ENCODE measurements at regions not wholly inside any gene's neighbourhood (a gene's known extent, or its start where the extent isn't known, plus 50 kb on each side); places are given as distances from the start of the nearest gene placed in this dataset.

- 91% methylated on average over 3 of the region's 3 CpGs; no CpG with 5 or more reads in 1 of the 2 experiments for WGBS, 2 experiments (ENCODE audit: extremely low coverage in 1 of 2, insufficient coverage in 1 of 2, insufficient read length in 1 of 2, insufficient replicate concordance in 2 of 2, low coverage in 1 of 2, low lambda C conversion rate in 2 of 2, missing lambda C conversion rate in 1 of 2)
These were observed 165.5 kb upstream of the OPRM1 start for GRCh38 chr6:153873541-153873940.

More at GRCh38 chr6:153873541-153873940, 165.5 kb upstream of the OPRM1 start:
- no peak overlapping the region for H2BK15ac ChIP-seq (ENCODE audit: low read length)
- no peak overlapping the region for H2AFZ ChIP-seq (ENCODE audit: low read length)
- no peak overlapping the region for H3K9ac ChIP-seq (replicated peaks in 1 of 4; ENCODE audit: extremely low read depth in 1 of 4, low read depth in 3 of 4, low read length in 3 of 4)
- H3K56ac ChIP-seq (replicated peaks; ENCODE audit: insufficient read length, low read depth, low read length): no peak overlapping the region
- no peak overlapping the region for H2AK5ac ChIP-seq (ENCODE audit: low read depth, low read length)
- no peak overlapping the region for H3K18ac ChIP-seq (ENCODE audit: extremely low read depth, low read length)
- H3K14ac ChIP-seq (ENCODE audit: insufficient read length): no peak overlapping the region
- peaks cover 2 to 3% of the 10 kb centered on the region in 2 experiments; a peak in 3 of 4 replicates for H3K9me3 ChIP-seq (ENCODE audit: insufficient read depth in 2 of 2, low read depth in 1 of 2, low read length in 1 of 2)
- H3K4me2 ChIP-seq (ENCODE audit: insufficient read depth in 1 of 2, low read depth in 2 of 2, low read length in 2 of 2): no peak overlapping the region
- H4K20me1 ChIP-seq (replicated peaks in 1 of 2; ENCODE audit: control insufficient read depth in 1 of 2, insufficient read depth in 2 of 2, low read length in 2 of 2): no peaks in the 10 kb centered on the region
- no peak overlapping the region for H2BK20ac ChIP-seq (ENCODE audit: low read length)
- H3K4me3 ChIP-seq (ENCODE audit: extremely low read depth in 1 of 4, insufficient read depth in 2 of 4, low read depth in 3 of 4, low read length in 4 of 4): no peak overlapping the region
- POLR2A ChIA-PET (ENCODE audit: partially characterized antibody): no interaction called here
- no peaks in the 10 kb centered on the region for H3K27me3 ChIP-seq (replicated peaks in 1 of 4; ENCODE audit: control insufficient read depth in 3 of 4, extremely low read depth in 1 of 4, insufficient read depth in 3 of 4, low read length in 3 of 4)
- no peaks in the 10 kb centered on the region for H3K79me1 ChIP-seq (ENCODE audit: low read depth, low read length)
- CTCF ChIA-PET (ENCODE audit: partially characterized antibody): no interaction called here
- H3K23me2 ChIP-seq (ENCODE audit: low read depth, low read length): no peaks in the 10 kb centered on the region
- TF ChIP-seq TEAD4 (IDR thresholded peaks at IDR 0.05; ENCODE audit: low read depth, low read length) (no peak), SP4 (IDR thresholded peaks at IDR 0.05; ENCODE audit: low read length) (no peak), EZH2 (IDR thresholded peaks at IDR 0.05; ENCODE audit: low read depth, low read length, severe bottlenecking) (no peak)
- H3K4me1 ChIP-seq (replicated peaks in 1 of 4; ENCODE audit: control insufficient read depth in 3 of 4, insufficient read depth in 4 of 4, low read length in 3 of 4): no peaks in the 10 kb centered on the region
- H4K5ac ChIP-seq (ENCODE audit: insufficient read length, low read depth, low read length): no peak overlapping the region
- FAIRE-seq (no peak), DNase-seq (ENCODE audit: low read depth in 1 of 2, low spot score in 2 of 2) (no peak)
- no peak overlapping the region for H2BK12ac ChIP-seq (ENCODE audit: low read depth, low read length)
- no peak overlapping the region for H3K4ac ChIP-seq (replicated peaks; ENCODE audit: insufficient read length, low read depth, low read length)
- H2BK5ac ChIP-seq (ENCODE audit: low read depth, low read length): no peak overlapping the region
- no peak overlapping the region for H3K23ac ChIP-seq (ENCODE audit: insufficient read length)
- no peak overlapping the region for H4K8ac ChIP-seq (ENCODE audit: extremely low read depth, insufficient read depth, low read length)
- no peak overlapping the region for H3K27ac ChIP-seq (ENCODE audit: low read depth, low read length)
- H4K91ac ChIP-seq (replicated peaks; ENCODE audit: insufficient read length, low read length): no peak overlapping the region
- no peaks in the 10 kb centered on the region for H3K79me2 ChIP-seq (ENCODE audit: control insufficient read depth in 1 of 2, insufficient read depth in 2 of 2, low read length in 2 of 2)
- no peak overlapping the region for H2BK120ac ChIP-seq (replicated peaks; ENCODE audit: low read depth, low read length)
- H3K36me3 ChIP-seq (ENCODE audit: control insufficient read depth in 2 of 4, insufficient read depth in 4 of 4, low read length in 3 of 4): no peaks in the 10 kb centered on the region
